GM18867 (cell line): ENCODE measurements at regions not wholly inside any gene's neighbourhood (a gene's known extent, or its start where the extent isn't known, plus 50 kb on each side); places are given as distances from the start of the nearest gene placed in this dataset.

ENCODE experiments used
- ATAC-seq: cut with Tn5 transposase; IDR thresholded peaks from one replicate; pipeline ENCODE4 v1.9.1; 2021; ENCODE audit warnings: mild to moderate bottlenecking, moderate library complexity; ENCODE audit not compliant: unreplicated experiment

DNA sequence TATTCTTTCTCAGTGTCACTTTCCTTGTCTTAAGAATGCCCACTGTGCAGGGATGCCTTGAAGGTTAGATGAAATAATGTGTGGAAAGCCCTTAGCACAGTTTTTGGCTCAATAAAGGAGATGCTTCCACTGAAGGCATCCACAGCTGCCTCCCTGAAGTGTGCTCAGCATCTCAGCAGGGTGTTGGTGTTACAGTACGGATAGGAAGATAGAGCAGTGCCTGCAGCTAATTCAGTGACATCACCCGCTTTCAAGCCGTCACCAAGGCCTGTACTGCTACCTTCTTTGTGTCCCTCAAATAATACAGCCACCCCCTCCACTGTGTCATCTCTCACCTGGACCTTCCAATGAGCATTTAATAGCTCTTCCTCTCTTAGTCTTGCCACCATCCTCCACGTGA is 59.0 kb downstream of the NDUFS5 start:
- no peak for ATAC-seq

DNA sequence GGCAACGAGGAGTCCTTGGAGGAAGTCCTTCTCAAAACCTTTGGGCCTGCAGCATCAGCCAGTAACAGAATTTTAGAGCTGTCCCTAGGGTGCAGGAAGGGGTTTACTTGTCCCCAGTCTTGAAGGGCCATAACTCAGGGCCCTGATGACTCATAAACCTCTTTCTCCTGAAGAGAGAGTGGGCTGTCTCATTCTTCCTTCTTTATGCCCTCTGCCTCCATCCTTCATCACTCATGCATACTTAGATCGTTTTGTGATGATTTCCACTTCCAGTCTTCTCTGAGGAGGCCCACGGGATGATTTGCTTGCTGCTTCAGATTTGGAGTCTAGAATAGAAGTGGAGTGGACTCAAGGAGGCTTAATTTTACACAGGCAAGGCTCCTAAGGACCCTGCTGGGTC is 60.2 kb downstream of the NDUFS5 start:
- no peak for ATAC-seq

DNA sequence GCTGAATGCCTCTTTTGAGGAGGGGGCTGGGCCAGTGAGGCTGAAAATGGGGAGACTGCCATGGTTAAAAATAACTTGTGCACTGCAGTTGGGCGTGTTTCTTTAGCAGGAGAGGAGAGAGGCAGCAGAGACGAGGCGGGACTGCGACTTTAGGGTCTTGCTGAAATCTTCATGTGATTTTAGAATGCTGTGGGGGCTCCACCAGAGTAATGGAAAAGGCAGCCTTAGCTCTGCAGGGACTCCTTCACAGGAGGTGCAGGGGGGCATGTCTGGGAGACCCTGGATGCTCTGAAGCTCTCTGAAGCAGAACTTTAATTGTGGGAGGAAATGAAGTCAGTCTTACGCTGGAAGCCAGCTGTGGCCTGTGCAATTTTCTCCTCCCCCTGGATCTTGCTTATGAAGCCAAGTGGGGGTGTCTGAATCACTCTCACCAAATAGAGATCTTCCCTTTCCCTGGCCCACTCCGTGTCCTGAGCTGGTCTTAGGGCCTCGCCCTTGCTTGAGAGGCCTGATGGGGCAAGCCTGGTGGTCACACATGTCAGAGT is 60.8 kb downstream of the NDUFS5 start:
- ATAC-seq, result no peak

DNA sequence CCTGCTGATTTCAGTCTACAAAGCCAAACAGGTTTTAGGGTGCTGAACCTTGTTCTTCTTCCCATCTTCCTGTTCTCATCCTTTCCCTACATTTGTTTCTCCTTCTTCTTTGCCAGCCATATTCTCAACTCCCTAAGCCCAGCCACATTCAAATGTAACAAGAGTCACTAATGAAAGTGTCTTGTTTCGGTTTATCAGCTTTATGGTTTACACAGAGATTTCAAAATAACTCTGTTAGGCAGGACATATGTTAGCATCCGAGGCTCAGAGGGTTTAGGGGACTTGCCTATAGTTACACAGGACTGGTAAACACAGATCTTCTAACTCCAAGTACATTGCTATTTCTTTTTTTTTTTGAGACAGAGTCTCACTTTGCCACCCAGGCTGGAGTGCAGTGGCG is 61.3 kb downstream of the NDUFS5 start:
- no peak for ATAC-seq

DNA sequence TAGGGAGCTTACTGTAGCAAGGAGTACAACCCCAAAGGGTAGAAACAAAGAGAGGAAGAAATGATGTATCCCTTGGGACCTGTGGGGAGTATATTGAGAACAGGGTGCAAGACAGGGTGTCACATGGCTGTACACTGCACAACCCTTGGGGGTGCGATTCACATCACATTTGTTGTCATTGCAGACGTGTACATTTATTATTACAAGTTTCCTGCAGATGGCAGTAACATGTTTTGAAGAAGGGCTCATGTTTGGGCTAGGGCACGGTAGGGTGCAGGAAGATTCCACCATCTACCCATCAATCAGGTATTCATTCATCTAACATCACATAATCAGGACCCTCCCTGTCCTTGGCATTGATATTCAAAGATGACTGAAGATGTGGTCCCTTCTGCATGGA is 62.5 kb downstream of the NDUFS5 start:
- ATAC-seq, result no peak

DNA sequence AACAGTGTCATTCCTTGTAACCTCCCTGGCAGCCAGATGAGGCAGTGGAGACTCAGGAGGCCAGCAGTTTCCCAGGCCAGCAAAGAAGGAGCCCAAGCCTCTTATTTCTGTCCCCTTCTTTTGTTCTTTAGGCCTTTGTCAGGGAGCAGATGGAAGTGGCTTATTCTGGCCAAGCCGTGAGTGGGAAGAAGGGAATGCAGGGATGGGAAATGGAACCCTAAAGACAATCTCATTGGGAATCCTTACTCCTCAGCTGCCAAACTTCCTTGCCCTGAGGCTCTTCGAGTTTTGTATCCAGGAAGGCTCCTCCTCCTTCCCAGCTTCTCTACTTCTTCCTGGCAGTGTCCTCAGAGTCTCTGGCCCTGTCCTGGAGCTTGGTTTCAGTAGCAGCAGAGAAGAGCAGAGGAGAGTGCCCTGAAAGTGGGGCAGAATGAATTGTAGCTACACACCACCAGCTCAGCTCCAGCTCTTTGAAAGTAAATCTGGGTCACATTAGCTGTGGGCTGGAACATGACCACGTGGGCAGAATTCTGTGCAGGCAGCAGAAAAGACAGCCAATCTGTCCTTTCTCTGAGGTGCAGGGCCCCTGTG is 63.9 kb downstream of the NDUFS5 start:
- ATAC-seq, result no peak

DNA sequence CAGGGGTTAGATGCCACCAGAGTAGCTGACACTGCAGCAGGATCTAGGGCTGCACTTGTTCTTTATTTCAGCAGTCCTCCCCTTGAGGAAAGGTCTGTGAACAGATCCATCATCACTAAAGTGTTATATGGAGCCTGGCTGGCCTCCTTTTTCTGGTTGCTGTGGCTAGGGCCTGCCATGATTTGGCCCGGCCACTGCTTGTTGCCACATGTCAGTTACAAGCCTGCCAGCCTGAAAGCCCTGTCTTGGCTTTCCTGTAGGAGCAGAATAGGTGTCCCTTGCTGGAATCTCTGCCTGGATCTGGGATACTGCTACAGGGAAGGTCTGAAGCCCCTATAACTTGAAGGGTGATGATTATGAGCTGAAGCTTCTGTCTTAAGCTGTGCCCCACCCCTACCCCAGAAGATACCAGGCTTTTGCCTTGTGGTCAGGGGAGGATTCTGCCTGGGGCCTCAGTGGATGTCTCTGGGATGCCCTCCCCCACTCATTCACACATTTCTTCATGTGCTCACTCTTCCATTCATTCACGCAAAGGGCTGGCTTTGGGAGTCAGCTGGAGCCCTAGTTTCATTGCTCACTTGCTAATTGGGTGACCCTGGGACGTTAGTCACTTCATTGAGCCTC is 64.7 kb downstream of the NDUFS5 start:
- ATAC-seq, result no peak

DNA sequence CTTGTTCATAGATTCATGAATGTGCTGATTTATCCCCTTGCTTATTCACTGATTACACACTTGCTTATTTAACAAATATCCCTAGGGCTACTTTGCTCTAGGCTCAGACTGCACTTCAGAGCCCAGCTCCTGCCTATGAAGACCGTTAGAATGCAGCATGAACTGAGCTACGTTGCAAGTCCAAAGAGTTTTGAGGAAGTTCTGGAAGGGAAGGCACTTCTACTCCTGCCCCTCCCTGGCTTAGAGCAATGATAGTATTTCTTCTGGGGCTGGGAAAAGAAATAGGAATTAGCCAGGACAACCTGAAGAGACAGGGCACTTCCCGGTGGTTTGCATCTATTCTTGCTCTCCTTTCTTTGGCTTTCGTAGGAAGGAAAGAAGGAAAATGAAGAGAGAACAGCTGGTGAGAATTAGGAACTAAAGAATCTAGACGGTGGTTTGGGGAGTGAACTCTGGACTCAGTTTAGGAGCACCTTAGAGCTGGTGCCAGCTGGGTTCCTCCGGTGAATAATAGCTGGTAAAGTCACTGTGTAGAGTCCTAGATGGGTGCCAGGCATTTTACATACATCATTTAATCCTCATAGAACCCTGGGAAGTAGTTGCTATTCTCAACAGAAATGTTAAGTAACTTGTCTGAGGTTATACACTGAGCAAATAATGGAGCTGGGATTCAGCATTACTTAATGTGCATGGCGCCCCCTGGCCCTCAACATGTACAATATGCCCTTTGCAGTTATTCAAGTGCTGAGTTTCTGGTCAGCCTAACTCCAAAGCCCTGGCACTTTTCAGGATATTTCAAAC is 65.9 kb downstream of the NDUFS5 start:
- no peak for ATAC-seq

DNA sequence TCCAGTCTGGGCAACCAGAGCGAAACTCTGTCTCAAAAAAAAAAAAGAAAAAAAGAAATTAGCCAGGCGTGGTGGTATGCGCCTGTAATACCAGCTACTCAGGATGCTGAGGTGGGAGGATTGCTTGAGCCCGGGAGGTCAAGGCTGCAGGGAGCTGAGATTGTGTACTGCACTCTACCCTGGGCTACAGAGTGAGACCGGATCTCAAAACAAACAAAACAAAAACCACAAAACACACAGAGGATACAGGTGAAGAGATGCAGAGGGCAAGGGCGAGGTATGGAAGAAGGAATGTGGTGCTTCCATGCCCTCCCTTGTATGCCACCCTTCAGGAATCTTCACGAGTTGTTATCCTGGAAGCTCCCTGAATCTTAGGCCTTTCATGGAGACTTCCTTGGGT is 68.5 kb downstream of the NDUFS5 start:
- no peak for ATAC-seq

DNA sequence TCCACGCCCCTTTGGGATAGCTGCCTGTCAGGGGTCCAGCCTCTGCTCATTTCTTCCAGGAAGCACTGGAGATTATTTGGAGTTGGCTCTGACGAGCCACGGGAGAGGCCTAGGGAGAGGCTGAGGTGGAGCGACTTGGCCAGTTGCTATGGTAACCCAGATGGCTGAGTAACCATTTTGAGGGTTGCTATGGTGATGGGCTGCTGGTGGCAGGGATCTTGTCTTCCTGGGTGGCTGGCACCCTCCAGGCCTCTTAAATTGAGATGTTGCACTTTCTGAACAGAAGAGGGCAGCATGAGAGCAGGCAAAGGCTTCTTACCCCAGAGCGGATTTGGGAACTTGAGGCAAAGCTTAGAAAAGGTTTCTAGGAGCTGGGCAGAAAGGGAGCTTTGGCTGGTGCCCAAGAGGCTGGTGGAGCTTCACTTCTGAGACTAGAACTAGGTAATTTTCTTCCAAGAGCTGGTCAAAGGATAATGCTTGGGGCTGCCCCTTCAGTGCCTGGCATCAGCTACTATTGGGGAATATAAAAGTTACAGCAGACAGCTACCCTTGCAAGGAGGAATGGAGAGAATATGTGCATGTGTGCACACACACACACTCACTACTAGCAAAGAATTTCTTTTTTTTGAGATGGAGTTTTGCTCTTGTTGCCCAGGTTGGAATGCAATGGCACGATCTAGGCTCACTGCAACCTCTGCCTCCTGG is 72.5 kb downstream of the NDUFS5 start:
- peak; percentile 44 for ATAC-seq

DNA sequence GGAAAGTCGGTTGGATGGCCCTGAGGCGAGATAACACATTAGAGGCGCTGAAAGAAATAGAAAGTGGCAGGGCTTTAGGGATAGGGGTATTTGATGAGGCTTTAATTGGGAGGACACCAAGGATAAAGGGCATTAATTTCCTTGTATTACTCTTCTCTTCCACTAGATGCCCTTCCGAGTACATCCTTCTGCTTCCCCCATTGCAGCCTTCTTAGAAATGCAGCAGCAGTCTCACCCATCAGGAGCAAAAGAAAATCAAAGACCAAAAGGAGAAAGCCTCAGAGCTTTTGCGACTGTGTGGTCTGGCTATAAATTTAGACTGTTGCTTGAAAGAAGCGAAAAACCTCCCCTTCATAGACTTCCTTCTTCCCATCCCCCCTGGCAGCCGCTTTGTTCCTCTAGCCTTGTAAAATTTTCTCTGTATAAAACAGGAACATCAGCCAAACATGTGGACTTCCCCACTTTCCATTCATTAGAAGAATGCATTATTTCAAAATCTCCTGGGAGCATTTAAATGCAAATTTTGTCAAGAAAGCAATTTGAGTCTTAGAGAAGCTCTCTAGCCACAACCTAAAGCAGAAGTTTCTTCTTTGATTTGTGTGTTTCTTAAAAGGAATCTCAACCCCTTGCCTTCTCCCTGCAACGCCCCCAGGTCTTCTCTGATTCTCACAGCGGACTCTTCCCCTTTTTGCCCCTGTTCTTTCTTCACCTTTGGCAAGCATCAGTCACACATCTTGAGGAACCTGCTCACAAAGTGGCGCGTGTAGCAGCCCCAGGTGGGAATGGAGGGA is 76.6 kb downstream of the NDUFS5 start:
- peak; percentile 28 for ATAC-seq

DNA sequence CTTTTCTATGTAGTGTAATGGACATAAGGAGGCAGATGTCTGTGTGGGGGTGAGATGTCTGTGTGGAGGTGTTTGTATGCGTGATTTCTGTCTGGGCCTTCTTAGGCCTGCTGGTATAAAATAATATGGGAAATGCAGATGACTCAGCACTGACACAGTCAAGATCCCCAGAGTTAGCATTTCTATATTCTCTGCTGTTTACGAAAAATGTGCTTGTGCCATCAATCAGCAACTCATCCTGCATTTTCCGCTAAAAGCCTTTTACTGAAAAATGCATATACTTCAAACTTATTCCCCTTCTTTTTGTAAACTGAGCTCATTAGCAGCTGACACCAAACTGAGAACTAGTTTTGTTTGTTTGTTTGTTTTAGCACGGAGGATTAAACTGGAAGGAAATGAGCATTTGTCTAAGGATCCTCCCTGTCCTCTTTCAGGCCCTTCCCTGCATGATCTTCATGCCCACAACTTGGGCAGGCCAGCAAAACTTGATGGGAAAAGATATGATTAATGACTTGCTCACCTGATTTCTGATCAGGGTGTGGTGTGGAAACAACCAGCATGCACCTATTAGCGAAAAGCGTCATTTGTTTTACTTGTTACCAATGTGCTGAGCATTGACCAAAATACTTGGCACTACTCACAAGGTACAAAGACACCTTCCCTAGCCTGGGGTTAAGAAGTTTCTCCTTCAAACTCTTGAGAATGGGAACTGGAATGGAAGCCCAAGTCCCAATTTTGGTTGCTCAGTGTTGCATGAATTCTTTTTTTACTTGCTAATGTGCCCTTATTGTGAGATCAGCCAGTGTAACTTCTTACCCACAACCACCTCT is 77.4 kb downstream of the NDUFS5 start:
- ATAC-seq, result no peak

DNA sequence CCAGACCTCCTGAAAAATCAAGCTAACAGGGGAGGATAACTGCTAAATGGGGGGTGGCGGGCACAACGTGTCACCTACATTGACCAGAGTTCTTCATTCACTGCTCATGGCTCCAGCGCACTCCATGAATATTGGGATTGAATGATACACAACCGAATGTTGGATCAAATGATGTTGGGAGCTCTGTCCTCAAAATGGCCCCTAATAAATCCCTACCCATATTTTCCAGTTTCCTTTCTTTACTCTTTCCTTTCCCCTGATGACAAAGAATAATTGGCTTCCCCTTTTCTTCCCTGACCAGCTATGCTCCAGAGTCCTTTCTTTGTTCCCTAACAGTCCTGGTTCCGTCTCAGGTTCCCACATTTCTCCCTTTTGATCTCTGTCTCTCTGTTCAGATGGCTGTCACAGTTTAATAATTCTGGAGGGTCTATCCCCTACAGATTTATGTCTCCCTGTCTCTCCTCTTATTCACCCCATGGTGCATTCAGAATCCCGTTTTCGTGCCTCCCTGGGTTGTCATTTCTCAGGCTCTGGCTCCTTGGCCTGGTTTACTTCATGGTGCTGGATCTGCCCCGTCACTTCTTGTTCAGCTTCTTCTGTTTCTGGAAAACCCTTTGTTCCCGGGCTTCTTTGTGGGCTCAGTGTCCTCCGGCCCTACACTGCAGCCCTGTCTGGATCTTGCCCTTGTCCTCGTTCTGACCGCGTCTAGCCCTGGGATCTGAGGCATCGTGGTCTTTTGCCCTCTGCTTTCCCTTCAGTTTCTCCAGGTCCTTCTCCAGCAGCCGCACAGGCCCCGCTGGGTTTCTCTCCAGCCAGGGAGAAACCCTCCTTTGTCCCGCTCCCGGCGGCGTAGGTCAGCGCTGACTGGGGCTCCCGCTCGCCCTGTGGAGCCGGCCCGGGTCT is 78.3 kb downstream of the NDUFS5 start:
- no peak for ATAC-seq

DNA sequence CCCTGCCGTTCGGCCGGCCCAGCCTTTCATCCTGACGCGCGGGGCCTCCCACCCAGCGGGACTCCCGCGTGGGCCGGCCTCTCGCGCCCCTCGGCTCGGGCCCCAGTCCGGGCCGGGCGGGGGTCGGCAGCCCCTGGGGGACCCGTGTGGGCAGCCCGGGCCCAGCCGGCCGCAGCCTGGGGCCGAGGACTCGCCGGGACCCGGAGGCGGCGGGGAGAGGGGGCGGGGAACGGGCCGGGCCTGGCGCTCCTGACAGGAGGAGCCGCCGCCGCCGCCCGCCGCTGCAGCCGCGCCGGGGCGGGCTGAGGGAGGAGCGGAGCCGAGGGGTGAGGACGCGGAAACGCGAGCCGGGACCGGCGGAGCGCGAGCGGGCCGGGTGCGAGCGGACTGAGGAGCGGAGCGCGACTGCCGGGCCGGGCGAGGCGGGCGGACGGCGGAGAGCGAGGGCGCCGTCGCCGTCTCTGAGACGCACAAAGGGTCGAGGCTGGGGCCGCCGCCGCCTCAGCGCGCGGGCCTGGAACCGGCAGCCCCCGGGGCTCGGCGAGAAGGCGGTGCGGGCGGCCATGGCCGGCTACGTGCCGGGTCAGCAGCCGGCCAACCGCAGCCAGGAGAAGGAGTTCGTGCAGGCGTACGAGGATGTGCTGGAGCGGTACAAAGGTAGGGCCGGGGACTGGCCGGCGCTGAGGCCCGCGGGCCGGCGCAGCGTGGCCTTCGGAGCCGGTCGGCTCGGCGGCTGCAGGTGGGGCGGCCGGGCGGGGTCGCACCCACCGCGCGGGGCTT is 79.1 kb downstream of the NDUFS5 start:
- ATAC-seq, result peak; percentile 54

DNA sequence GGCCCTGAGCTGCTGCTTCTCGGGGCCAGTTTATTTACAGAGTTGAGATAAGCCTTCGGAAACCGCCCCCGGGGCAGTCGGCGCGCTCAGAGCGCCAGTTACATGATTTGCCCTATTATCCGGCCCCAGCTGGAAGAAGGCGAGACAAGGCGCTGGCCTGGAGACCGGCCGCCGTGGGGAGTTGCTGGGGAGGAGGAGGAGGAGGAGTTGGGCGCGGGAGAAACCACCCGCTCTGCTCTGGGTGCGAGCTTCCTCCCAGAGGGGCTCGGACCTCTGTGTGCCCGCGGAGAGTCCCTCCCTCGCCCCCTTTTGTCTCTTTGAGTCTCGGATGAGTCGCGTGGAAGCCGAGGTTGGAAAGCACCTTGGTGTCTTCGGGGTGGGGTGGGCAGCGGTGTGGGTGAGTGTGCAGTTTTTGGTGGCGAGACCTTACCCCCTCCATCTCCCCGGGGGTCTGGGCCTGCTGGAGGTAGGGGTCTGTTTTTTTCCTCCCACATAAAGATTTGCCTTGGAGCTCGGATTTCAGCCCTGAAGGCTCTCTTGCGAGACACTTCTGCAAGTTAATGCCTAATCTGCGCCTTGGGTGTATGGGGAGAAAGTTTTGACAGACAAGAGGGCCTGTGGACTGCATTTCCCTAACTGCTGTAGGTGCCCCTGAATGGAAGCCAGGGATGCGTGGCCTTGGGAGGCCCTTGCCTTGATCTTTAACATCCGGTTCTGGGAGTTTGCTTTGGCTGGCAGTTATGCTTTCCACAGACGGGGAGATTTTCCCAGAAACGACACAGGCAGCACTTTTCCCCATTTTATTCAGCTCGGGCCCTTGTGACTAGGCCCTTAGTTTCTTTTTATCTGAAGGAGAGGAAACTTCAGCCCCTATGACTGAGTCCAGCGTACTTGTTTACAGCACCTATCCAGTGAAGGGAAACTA is 80.0 kb downstream of the NDUFS5 start:
- ATAC-seq, result peak; percentile 21

DNA sequence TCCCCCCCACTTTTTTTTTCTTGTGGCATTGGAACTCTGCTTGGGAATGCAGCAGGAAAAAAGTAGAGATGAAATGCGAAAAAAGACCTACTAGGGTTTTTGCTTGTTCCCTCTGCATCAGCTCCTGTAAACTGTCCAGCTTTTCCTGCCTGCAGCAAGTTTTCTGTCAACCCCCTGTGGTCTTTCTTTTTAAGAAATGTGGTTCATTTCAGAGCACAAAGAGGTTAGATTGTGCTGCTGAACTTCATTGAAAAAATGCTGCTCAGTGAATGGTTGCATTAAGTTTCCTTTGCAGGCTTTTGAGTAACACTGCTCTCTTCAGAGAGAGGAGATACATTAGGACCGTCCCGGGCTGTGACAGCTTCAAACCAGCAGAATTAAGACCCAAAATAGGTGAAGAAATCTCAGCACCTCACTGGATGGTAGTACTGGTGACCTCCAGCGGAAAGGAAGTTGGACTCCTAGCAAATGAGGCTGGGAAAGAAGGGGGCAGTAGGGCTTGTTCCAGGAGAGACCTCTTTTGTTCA is 80.7 kb downstream of the NDUFS5 start:
- no peak for ATAC-seq
